Choroid plexus epithelial cell (primary cell): ENCODE measurements at regions not wholly inside any gene's neighbourhood (a gene's known extent, or its start where the extent isn't known, plus 50 kb on each side); places are given as distances from the start of the nearest gene placed in this dataset.

Experiments
- DNase-seq: peaks from one replicate; pipeline ENCODE4 v3.0.0-alpha.2; 2010; ENCODE audit warnings: low read depth
- H3K4me3 ChIP-seq: 2 replicates; pipeline ENCODE4 v1.5.1; 2011; ENCODE audit warnings: low read depth, mild to moderate bottlenecking, control low read depth, low read length, moderate library complexity
- CTCF ChIP-seq: conservative IDR thresholded peaks from 2 replicates; pipeline ENCODE4 v1.5.1; 2011; ENCODE audit warnings: low read depth, mild to moderate bottlenecking, control low read depth, inconsistent platforms, low read length, moderate library complexity

- no peak for TF ChIP-seq CTCF
- no peak overlapping the region for H3K4me3 ChIP-seq
- peak; percentile 2 for DNase-seq
Measured at GRCh38 chr1:209080170-209080781, 503.2 kb upstream of the CAMK1G start.

DNA sequence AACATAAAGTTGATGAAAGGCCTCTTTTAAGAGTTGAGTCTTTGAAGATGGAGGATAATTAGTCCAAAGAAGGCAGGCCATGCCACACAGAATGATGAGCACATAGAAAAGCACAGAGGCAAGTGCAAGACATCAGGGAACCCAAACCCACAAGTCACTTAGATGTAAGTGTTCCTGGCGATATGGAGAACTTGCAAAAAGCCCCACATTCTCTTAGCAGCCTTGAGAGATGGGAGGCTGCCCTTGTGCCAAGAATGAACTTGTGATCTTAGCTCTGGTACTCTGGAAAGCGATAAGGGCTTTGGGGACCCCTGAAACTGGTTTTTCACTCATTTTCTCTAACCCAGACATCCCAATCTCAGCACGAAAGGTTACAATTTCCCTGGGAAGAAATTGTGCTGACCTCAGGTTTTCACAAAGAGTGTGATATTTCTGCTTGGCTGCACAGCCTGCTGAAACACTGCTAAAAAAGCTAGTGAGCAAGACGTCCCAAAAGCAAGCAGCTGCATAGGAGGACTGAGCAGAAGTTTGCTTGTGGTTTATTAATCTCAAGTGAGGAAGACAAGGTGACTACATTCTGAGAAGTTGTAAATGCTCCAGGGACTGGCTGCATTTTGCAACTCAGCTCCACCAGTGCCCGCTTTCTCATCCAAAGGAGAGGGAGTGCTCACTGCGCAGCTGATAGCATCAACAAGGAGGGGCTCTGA lies 496.9 kb upstream of the CAMK1G start:
- no peak for TF ChIP-seq CTCF
- DNase-seq, result no peak
- no peak overlapping the region for H3K4me3 ChIP-seq

DNA sequence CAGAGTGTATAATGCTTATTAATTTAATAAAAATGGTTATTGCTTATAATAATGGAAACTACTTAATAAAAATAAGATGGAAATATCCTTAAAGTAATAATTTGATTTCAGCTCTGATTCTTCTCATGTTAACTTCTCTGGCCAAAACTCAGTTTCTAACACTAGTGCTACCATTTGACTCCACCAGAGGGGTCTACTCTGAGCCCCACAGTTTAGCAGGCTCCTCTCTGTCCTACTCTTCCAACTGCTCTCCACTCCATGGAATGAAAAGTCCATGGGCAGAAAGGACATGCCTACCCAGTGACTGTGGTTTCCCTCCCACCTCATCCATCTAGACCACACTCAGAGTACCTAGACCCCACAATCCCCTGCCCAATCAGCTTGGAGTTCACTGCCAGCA lies 489.1 kb upstream of the CAMK1G start:
- no peak for TF ChIP-seq CTCF
- DNase-seq, result no peak

DNA sequence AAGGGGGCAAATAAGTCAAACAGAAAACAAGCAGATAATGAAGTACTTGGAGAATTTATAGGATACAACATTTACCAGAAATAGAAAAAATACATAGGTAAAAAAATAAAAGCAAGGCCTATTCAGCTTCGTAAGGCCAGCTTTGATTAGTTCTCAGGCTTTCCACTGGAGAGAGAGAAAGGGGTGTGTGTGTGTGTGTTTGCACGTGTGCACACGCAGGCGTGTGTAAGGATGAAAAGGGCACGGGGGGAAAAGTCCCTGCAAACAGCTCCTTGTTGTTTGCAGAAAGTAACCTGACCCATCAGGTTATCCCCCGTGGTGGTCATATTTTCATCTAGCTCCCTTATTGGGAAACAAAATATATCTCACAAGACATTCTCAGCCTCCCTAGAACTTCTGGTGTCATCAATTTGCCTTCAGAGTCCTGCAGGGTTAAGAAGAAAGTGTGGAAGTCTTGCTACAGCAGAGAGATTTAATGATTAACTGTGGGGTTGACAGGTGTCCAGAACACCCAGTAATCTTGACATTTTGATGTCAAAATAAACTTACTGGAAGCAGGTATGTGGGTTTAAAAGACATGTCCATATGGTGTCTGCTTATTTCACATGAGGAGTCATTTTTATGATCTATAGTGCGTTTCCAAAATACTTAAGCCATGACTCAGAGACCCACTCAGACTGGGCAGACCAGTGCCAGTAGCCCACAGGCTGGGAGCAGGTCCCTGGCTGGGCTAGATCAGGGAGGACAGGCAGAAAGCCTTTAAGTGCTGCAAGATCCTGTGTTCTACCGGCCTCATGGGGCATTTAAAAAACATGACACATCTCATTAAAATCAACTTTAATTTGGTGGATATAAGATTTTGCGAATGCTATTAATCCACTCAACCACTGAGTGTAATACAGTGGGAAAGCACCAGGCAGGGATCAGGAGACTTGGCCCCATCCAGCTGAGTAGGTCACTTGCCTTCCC lies 487.6 kb upstream of the CAMK1G start:
- no peak overlapping the region for H3K4me3 ChIP-seq
- no peak for TF ChIP-seq CTCF
- DNase-seq, result peak; percentile 16

More for the DNA sequence above, 489.1 kb upstream of the CAMK1G start:
- no peak overlapping the region for H3K4me3 ChIP-seq

DNA sequence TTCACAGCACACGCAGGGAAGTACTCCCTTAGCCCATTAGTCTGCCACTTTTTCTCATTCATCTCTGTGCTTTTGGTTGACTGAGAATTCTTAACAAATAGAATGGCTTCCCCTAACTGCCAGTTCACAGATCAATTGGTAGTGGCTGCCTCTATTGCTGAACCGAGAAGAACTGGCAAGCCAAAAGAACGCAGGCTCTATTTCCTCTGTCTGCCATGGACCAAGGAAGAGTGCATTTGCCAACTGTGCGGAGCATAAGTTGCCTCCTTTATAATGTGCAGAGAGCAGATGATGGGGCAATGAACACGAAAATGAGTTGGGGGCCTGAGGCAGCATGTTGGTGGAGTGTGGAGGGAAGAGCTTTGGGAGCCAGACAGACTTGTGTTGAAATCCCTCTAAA lies 483.1 kb upstream of the CAMK1G start:
- no peak for DNase-seq
- no peak overlapping the region for H3K4me3 ChIP-seq
- no peak for TF ChIP-seq CTCF

DNA sequence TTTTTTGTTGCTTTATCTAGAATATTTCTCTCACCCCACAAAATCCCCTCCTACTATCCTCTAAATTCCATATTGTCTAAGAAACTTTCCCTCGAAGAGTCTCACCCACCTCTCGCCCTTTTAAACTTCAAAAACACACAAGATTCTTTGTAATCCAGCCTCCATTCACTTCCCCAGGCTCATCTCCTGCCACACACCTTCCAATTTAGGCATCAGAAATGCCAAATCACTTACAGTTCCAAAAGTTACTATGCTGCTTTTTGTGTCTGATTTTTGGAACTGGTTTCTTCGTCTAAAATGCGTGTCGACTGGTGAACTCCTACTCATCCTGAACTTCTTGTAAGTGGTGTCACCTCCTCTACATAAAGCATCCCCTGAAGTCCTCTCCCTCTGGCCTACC lies 482.4 kb upstream of the CAMK1G start:
- DNase-seq, result no peak
- TF ChIP-seq CTCF, result no peak
- no peak overlapping the region for H3K4me3 ChIP-seq
